ENCODE measurements at regions not wholly inside any gene's neighbourhood (a gene's known extent, or its start where the extent isn't known, plus 50 kb on each side); places are given as distances from the start of the nearest gene placed in this dataset.

- TF ChIP-seq LRRFIP1 (CRISPR knock-in tag; conservative IDR thresholded peaks at IDR 0.05), result no peak
- TF ChIP-seq SAFB2 (CRISPR knock-in tag; IDR thresholded peaks at IDR 0.05; ENCODE audit: borderline replicate concordance, low read depth), result no peak
- no peak for TF ChIP-seq HOXA9 (CRISPR knock-in tag; IDR thresholded peaks at IDR 0.05; ENCODE audit: borderline replicate concordance)
- no peak for TF ChIP-seq ZNF768 (CRISPR knock-in tag; IDR thresholded peaks at IDR 0.05)
- no peak for TF ChIP-seq ZNF30 (CRISPR knock-in tag; IDR thresholded peaks at IDR 0.05)
- TF ChIP-seq ZBTB25 (CRISPR knock-in tag; IDR thresholded peaks at IDR 0.05), result no peak
Measured at GRCh38 chr18:71797554-71797953, 746.6 kb downstream of the CBLN2 start (continued).

- Histone ChIP-seq H3K4me2 (ENCODE audit: low read depth, low read length) (no peak overlapping the region), H3K9ac (ENCODE audit: insufficient read depth, low read depth, low read length) (no peak overlapping the region), H3K27ac (ENCODE audit: extremely low read length, insufficient read depth, low read length) (no peak overlapping the region), H3K4me3 (replicated peaks in 1 of 3; ENCODE audit: insufficient read depth in 1 of 3, low read depth in 2 of 3, low read length in 3 of 3) (no peak overlapping the region), H2AFZ (ENCODE audit: low read length) (no peak overlapping the region), H3K4me1 (ENCODE audit: insufficient read depth, low read length) (no peaks in the 10 kb centered on the region), H3K9me3 (ENCODE audit: low read length) (no peaks in the 10 kb centered on the region), H3K27me3 (ENCODE audit: control insufficient read depth in 1 of 2, insufficient read depth in 2 of 2, low read length in 2 of 2) (no peaks in the 10 kb centered on the region), H3K79me2 (ENCODE audit: insufficient read depth, low read length) (no peaks in the 10 kb centered on the region), H3K36me3 (replicated peaks in 1 of 2; ENCODE audit: control insufficient read depth in 1 of 2, insufficient read depth in 2 of 2, low read length in 2 of 2) (no peaks in the 10 kb centered on the region), H4K20me1 (ENCODE audit: insufficient read depth, low read length) (no peaks in the 10 kb centered on the region)
- BruUV-seq (replicated peaks), result no TSS peak
- DNase-seq (ENCODE audit: low spot score) (peak; percentile 10), ATAC-seq (peak; percentile 56; the same call in 2 of the 3 replicates), FAIRE-seq (no peak)
- CTCF ChIA-PET (ENCODE audit: low intra/inter-chr PET ratio, low total read pairs), result no interaction called here
- POLR2A ChIA-PET, result no interaction called here
- TF ChIP-seq STAG1 (CRISPR knock-in tag; IDR thresholded peaks at IDR 0.05) (peak; percentile 40), CTCF (CRISPR knock-in tag; IDR thresholded peaks at IDR 0.05) (peak; percentile 60), HMG20B (CRISPR knock-in tag; conservative IDR thresholded peaks at IDR 0.05) (no peak), ZNF576 (CRISPR knock-in tag; IDR thresholded peaks at IDR 0.05) (peak; percentile 98)
- in situ Hi-C loops (cut with HindIII; ENCODE audit: extremely low pct_ligation_motif_present, low pct_unique_long_range_greater_than_20kb), result no loop called here
- intact Hi-C loops (cut with micrococcal nuclease; ENCODE audit: unreplicated experiment), result loop anchor here (2.0 kb wide), 2 partner anchors 1002 to 1186 kb away; no protein-coding TSS in a partner anchor
- 1% methylated on average over 4 of the region's 4 CpGs for WGBS (ENCODE audit: low lambda C conversion rate)
Measured at GRCh38 chr18:71784777-71785176, 759.4 kb downstream of the CBLN2 start.

All from HepG2 (cell line).